Stomach smooth muscle (tissue), 2 donors: ENCODE measurements at regions not wholly inside any gene's neighbourhood (a gene's known extent, or its start where the extent isn't known, plus 50 kb on each side); places are given as distances from the start of the nearest gene placed in this dataset.
"Not testable (repeated sequence)": the region's sequence is repeated elsewhere in the genome, so short reads cannot be mapped to it uniquely, and the experiment has no call there.

ENCODE experiments used
- H3K27ac ChIP-seq: one replicate; pipeline ENCODE4 v1.7.0; 2013; ENCODE audit warnings: mild to moderate bottlenecking, low read length, inconsistent platforms
- H3K27me3 ChIP-seq, 2 donors: one replicate each; pipeline ENCODE4 v1.7.0; 2013; ENCODE audit warnings: low read length in 2 of 2; ENCODE audit not compliant: insufficient read depth in 2 of 2, control insufficient read depth in 1 of 2
- H3K36me3 ChIP-seq, 2 donors: one replicate each; pipeline ENCODE4 v1.7.0; 2013; ENCODE audit warnings: low read length in 2 of 2; ENCODE audit not compliant: control insufficient read depth in 2 of 2, insufficient read depth in 2 of 2
- H3K4me1 ChIP-seq: one replicate; pipeline ENCODE4 v1.7.0; 2013; ENCODE audit warnings: low read length; ENCODE audit not compliant: control insufficient read depth, insufficient read depth
- H3K4me3 ChIP-seq, 2 donors: one replicate each; pipeline ENCODE4 v1.7.0; 2013; ENCODE audit warnings: low read length in 2 of 2
- H3K9ac ChIP-seq, 2 donors: one replicate each; pipeline ENCODE4 v1.7.0; 2013; ENCODE audit warnings: low read length in 2 of 2, mild to moderate bottlenecking in 1 of 2
- H3K9me3 ChIP-seq, 2 donors: one replicate each; pipeline ENCODE4 v1.7.0; 2013; ENCODE audit warnings: low read length in 2 of 2; ENCODE audit not compliant: control insufficient read depth in 2 of 2
- donor health status: healthy.
- donor health status: Pancreatic carcinoma.

DNA sequence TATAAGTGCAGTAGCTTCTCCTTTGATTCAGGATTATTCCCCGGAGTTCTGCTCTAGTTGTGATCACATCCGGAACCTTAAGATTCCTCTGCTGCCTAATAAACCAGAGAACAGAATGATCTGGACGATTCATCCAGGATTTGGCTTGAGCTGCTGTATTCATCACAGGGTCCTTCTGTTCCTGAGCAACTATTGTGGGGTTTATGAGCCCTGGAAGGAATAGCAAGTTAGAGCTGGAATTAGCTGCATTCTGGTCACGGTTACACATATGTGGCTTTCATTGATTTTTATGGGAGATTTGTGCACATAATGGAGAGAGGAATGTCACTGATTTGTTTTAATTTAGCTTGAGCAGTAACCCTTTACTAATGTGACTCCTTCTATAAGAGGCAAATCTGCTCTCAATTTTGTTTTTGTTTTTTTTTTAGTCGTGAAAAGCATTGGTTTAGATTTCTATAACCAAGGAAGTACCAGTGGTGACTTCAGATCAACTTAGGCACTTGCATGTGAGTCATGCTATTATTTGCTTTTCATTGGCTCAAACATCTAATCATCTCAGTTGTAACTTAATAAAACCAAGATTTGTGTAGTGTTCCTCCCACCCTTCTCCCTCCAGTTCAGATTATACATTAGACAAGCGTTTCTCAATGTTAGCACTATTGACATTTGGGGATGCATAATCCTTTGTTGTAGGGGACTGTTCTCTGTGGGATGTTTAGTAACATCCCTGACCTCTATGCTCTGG is 148.5 kb downstream of the OTOL1 start:
- Histone ChIP-seq H3K9ac (no peak overlapping the region), H3K9me3 (no peaks in the 10 kb centered on the region), H3K27ac (no peak overlapping the region), H3K4me3 (no peak overlapping the region), H3K36me3 (no peaks in the 10 kb centered on the region), H3K4me1 (no peaks in the 10 kb centered on the region), H3K27me3 (no peaks in the 10 kb centered on the region)

GRCh38 chr3:161647936-161648470 is 151.4 kb downstream of the OTOL1 start:
- no peak overlapping the region for H3K4me3 ChIP-seq
- H3K27me3 ChIP-seq = no peaks in the 10 kb centered on the region
- H3K9me3 ChIP-seq = no peaks in the 10 kb centered on the region
- no peak overlapping the region for H3K27ac ChIP-seq
- H3K9ac ChIP-seq = no peak overlapping the region
- no peaks in the 10 kb centered on the region for H3K36me3 ChIP-seq
- H3K4me1 ChIP-seq = no peaks in the 10 kb centered on the region

DNA sequence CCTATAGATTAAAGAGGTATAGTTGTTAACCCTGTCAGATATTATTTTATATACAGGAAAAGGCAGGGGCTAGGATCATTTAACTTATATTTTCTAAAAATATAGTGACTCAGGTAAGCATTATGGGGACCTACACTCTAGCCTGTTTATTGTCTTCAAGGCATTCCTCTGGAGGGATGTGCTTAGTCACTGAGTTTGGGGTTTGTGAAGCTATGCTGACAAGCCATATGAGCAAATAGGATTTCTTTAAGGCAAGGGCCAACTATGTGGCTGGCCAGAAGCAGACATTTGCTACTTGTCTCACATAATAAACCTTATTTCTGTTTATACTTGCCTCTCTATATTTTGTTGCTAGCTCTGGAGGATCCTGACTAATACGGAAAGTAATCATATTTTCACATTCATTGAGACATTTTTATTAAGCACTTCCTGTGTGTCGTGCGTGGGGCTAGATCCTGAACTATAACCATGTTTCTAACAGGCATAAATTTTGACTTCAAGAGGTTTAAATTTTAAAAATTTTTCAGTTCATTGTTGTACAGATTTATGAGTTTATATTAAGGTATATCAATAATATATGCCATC is 153.4 kb downstream of the OTOL1 start:
- Histone ChIP-seq H3K4me3 (no peak overlapping the region), H3K9ac (no peak overlapping the region)

GRCh38 chr3:161657786-161658185 is 161.2 kb downstream of the OTOL1 start:
- no peak overlapping the region for H3K4me3 ChIP-seq
- no peak overlapping the region for H3K27ac ChIP-seq
- H3K9me3 ChIP-seq = no peaks in the 10 kb centered on the region

More for the DNA sequence above, 153.4 kb downstream of the OTOL1 start:
- Histone ChIP-seq H3K36me3 (no peaks in the 10 kb centered on the region), H3K27me3 (no peaks in the 10 kb centered on the region), H3K9me3 (no peaks in the 10 kb centered on the region), H3K27ac (no peak overlapping the region), H3K4me1 (no peaks in the 10 kb centered on the region)

DNA sequence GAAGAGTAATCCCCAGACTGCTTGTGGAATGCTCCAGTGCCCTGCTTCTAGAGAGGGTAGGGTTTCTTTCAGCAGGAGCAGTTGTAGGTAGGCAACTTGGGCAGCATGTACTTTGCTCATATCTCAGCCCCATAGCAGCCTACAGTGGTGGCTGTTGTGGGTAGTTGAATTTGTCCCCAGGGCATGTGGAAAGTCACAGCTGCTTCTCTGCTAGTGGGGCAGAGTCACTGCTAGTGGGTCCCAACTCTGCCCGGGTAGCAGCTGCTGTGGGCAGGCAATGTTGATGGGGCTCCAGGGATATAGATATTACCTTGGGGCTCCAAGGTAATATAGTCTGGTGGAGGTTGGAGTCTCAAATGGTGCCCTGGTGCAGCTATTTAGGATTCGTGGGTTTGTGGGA is 174.5 kb downstream of the OTOL1 start:
- H3K36me3 ChIP-seq = no peaks in the 10 kb centered on the region
- H3K4me3 ChIP-seq = no peak overlapping the region
- peaks cover 0 to 4% of the 10 kb centered on the region in 2 donors for H3K9me3 ChIP-seq
- H3K9ac ChIP-seq = no peak overlapping the region
- no peaks in the 10 kb centered on the region for H3K27me3 ChIP-seq
- no peak overlapping the region for H3K27ac ChIP-seq
- H3K4me1 ChIP-seq = no peaks in the 10 kb centered on the region

More at GRCh38 chr3:161657786-161658185, 161.2 kb downstream of the OTOL1 start:
- H3K36me3 ChIP-seq = no peaks in the 10 kb centered on the region
- H3K27me3 ChIP-seq = no peaks in the 10 kb centered on the region
- no peak overlapping the region for H3K9ac ChIP-seq
- no peaks in the 10 kb centered on the region for H3K4me1 ChIP-seq

- H3K27ac ChIP-seq = no peak overlapping the region
- H3K9ac ChIP-seq = no peak overlapping the region
- H3K4me1 ChIP-seq = no peaks in the 10 kb centered on the region
- no peaks in the 10 kb centered on the region for H3K27me3 ChIP-seq
- H3K9me3 ChIP-seq = peaks cover 0 to 4% of the 10 kb centered on the region in 2 donors
- no peaks in the 10 kb centered on the region for H3K36me3 ChIP-seq
- H3K4me3 ChIP-seq = no peak overlapping the region
These were observed 175.9 kb downstream of the OTOL1 start for GRCh38 chr3:161672478-161672877.

- H3K27ac ChIP-seq = no peak overlapping the region
- H3K9me3 ChIP-seq = peaks cover 0 to 4% of the 10 kb centered on the region in 2 donors
- H3K36me3 ChIP-seq = no peaks in the 10 kb centered on the region
- no peak overlapping the region for H3K9ac ChIP-seq
- H3K4me1 ChIP-seq = no peaks in the 10 kb centered on the region
- H3K4me3 ChIP-seq = no peak overlapping the region
- H3K27me3 ChIP-seq = no peaks in the 10 kb centered on the region
These were observed 177.3 kb downstream of the OTOL1 start for GRCh38 chr3:161673866-161674265.

DNA sequence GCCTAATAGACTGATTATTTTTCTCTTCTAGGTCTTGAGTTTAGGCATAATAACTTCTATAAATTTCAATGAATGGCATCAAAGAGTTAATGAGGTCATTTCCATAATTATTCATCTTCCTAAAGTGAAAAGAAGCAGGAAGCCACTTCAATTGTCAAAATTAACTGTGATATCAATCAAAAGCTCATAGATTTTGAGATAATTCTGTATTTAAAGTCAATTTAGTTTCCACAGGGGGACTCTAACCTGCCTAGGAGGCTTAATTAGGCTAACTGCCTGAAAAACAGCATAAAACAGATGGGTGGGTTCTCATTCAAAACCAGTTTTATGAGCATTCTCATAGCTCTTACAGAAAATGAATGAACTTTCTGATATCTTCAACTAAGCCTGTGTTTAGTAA is 177.8 kb downstream of the OTOL1 start:
- Histone ChIP-seq H3K4me1 (no peaks in the 10 kb centered on the region), H3K4me3 (no peak overlapping the region), H3K9me3 (peaks cover 0 to 4% of the 10 kb centered on the region in 2 donors), H3K9ac (no peak overlapping the region), H3K36me3 (no peaks in the 10 kb centered on the region), H3K27me3 (no peaks in the 10 kb centered on the region), H3K27ac (no peak overlapping the region)

- H3K9me3 ChIP-seq, H3K4me3 ChIP-seq, H3K27me3 ChIP-seq, H3K27ac ChIP-seq, H3K9ac ChIP-seq, H3K4me1 ChIP-seq, H3K36me3 ChIP-seq: not testable (repeated sequence)
These were observed 185.2 kb downstream of the OTOL1 start for GRCh38 chr3:161681831-161682230.

GRCh38 chr3:161682715-161683114 is 186.1 kb downstream of the OTOL1 start:
- Histone ChIP-seq H3K9me3 (no peaks in the 10 kb centered on the region), H3K27ac (no peak overlapping the region), H3K4me1 (no peaks in the 10 kb centered on the region)

More at GRCh38 chr3:161682715-161683114, 186.1 kb downstream of the OTOL1 start:
- Histone ChIP-seq H3K27me3 (no peaks in the 10 kb centered on the region), H3K4me3 (no peak overlapping the region), H3K36me3 (no peaks in the 10 kb centered on the region), H3K9ac (no peak overlapping the region)
